KMS-11 (cell line): ENCODE measurements at regions not wholly inside any gene's neighbourhood (a gene's known extent, or its start where the extent isn't known, plus 50 kb on each side); places are given as distances from the start of the nearest gene placed in this dataset.

ENCODE experiments used
- H2AFZ ChIP-seq: fragments of 200-600 bp; sonication (generic); 2 replicates; pipeline ENCODE4 v1.6.1; 2016; ENCODE audit warnings: antibody characterized with exemption, mixed run types, low read depth
- H3K27ac ChIP-seq: fragments of 200-600 bp; sonication (generic); 2 replicates; pipeline ENCODE4 v1.6.1; 2016; ENCODE audit warnings: mild to moderate bottlenecking, mixed run types
- H3K27me3 ChIP-seq: fragments of 200-600 bp; sonication (generic); 2 replicates; pipeline ENCODE4 v1.6.1; 2017; ENCODE audit warnings: mild to moderate bottlenecking, low read depth, mixed run types, moderate library complexity; ENCODE audit not compliant: insufficient read depth
- H3K36me3 ChIP-seq: fragments of 200-600 bp; sonication (generic); 2 replicates; pipeline ENCODE4 v1.6.1; 2017; ENCODE audit warnings: mild to moderate bottlenecking, mixed run types; ENCODE audit not compliant: insufficient read depth
- H3K4me1 ChIP-seq: fragments of 200-600 bp; sonication (generic); 2 replicates; pipeline ENCODE4 v1.6.1; 2016; ENCODE audit warnings: mild to moderate bottlenecking, low read depth, mixed run types; ENCODE audit not compliant: poor library complexity, severe bottlenecking
- H3K4me2 ChIP-seq: fragments of 200-600 bp; sonication (generic); 2 replicates; pipeline ENCODE4 v1.7.0; 2016; ENCODE audit warnings: mild to moderate bottlenecking, mixed run types
- H3K4me3 ChIP-seq: fragments of 200-600 bp; sonication (generic); IDR thresholded peaks from 2 replicates; pipeline ENCODE4 v1.6.1; 2017; ENCODE audit warnings: low read depth, low read length, mixed read lengths; ENCODE audit not compliant: insufficient read depth
- H3K79me2 ChIP-seq: fragments of 200-600 bp; sonication (generic); 2 replicates; pipeline ENCODE4 v1.6.1; 2016; ENCODE audit warnings: low read depth, mixed run types; ENCODE audit not compliant: insufficient read depth
- H3K9ac ChIP-seq: fragments of 200-600 bp; sonication (generic); 2 replicates; pipeline ENCODE4 v1.6.1; 2016; ENCODE audit warnings: mild to moderate bottlenecking, mixed run types
- H4K20me1 ChIP-seq: fragments of 200-600 bp; sonication (generic); 2 replicates; pipeline ENCODE4 v1.6.1; 2016; ENCODE audit warnings: mild to moderate bottlenecking, mixed run types; ENCODE audit not compliant: insufficient read depth
- TF ChIP-seq, protein P1 (sequence below): fragments of 200-600 bp; sonication (generic); conservative IDR thresholded peaks from 2 replicates; pipeline ENCODE4 v1.6.1; 2017; ENCODE audit warnings: low read depth, mild to moderate bottlenecking, antibody characterized with exemption, low read length, moderate library complexity, mixed read lengths

DNA sequence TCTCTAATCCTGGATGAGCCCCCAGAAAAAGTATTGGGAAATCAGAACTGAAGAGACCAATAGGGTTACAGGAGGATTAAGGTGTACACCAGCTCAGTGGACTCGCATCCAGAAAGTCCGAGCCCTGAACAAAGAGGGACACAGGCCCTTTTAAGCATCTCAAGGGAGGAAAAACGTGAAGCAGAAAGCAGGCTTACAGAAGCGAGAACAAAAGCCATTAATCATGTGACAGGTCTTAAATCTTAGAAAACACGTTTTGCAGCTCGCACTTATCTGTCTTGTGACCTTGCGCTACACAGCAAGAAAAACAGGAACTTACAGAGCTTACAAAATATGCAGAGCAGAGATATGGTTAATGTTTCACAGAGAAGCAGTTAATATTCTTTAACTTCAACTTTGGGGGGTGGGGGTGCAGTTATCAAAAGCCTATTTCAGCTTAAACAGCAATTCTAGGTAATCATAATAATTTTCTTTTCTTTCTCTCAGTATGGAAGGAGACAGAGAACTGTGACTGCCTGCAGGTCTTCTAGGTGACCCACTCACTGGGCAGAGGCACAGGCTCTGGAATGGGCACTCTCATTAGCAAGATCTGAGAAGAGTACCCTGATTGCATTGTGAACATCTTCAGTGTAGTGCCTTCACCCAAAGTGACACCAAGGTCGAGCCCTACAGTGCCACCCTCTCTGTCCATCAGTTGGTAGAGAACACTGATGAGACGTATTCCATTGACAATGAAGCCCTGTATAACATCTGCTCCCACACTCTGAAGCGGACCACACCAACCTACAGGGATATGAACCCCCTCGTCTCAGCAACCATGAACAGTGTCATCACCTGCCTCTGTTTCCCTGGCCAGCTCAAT, 65.0 kb upstream of the MOCS1 start:
- Histone ChIP-seq H3K4me1 (no peaks in the 10 kb centered on the region), H3K36me3 (no peaks in the 10 kb centered on the region), H2AFZ (no peak overlapping the region), H3K9ac (no peak overlapping the region), H4K20me1 (no peaks in the 10 kb centered on the region), H3K27me3 (no peaks in the 10 kb centered on the region), H3K27ac (no peak overlapping the region), H3K4me3 (no peak overlapping the region), H3K4me2 (no peak overlapping the region), H3K79me2 (no peaks in the 10 kb centered on the region)
- TF ChIP-seq, protein P1, sequence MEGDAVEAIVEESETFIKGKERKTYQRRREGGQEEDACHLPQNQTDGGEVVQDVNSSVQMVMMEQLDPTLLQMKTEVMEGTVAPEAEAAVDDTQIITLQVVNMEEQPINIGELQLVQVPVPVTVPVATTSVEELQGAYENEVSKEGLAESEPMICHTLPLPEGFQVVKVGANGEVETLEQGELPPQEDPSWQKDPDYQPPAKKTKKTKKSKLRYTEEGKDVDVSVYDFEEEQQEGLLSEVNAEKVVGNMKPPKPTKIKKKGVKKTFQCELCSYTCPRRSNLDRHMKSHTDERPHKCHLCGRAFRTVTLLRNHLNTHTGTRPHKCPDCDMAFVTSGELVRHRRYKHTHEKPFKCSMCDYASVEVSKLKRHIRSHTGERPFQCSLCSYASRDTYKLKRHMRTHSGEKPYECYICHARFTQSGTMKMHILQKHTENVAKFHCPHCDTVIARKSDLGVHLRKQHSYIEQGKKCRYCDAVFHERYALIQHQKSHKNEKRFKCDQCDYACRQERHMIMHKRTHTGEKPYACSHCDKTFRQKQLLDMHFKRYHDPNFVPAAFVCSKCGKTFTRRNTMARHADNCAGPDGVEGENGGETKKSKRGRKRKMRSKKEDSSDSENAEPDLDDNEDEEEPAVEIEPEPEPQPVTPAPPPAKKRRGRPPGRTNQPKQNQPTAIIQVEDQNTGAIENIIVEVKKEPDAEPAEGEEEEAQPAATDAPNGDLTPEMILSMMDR, result no peak

DNA sequence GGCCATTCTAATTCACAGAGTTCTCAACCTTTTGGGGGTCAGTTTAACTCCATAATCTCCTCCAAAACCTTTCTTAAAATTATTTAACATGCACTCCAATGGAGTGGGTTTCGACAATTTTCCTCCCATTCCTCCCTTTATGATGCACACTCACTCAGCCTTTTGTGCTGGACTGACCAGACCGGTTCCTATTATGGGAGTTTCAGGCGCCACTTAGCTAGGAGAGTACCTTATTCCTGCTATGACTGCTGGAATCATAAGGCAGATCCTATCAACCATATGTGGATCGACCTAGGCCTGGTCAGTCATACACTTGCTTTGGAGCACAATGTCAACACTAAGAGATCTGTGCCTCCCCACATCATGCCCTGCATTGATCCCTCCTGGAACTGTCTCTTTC, 63.9 kb upstream of the MOCS1 start:
- Histone ChIP-seq H3K4me3 (no peak overlapping the region), H3K4me1 (no peaks in the 10 kb centered on the region), H3K9ac (no peak overlapping the region), H3K36me3 (no peaks in the 10 kb centered on the region), H3K4me2 (no peak overlapping the region), H3K79me2 (no peaks in the 10 kb centered on the region), H3K27me3 (no peaks in the 10 kb centered on the region), H2AFZ (no peak overlapping the region), H3K27ac (no peak overlapping the region), H4K20me1 (no peaks in the 10 kb centered on the region)
- TF ChIP-seq, protein P1, result no peak

DNA sequence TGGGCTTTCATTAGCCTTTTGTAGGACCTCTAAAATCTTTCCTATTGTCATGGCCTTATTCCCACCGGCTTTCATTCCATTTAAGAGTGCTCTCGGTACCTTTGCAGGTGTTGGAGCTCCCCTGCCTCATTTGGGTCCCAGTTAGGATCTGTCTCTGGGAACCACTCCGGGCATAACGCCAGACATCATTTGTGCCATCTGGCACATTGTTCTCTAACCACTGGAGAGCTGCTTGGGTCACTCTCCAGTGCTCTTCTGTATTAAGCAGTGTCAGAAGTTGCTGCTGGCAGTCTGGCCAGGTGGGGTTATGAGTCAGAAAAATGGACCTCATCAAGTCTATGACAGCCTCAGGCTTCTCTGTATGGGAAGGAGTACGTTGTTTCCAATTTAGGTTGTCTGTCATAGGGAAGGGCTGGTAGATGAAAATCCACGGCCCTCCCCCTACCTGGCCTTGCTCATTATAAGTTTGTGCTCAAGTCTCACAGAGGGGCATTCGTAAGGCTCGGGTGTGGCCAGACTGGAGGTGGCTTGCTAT, 62.9 kb upstream of the MOCS1 start:
- TF ChIP-seq, protein P1, result no peak
- no peaks in the 10 kb centered on the region for H4K20me1 ChIP-seq
- H3K27me3 ChIP-seq, result no peaks in the 10 kb centered on the region
- no peak overlapping the region for H3K4me2 ChIP-seq
- H3K4me1 ChIP-seq, result no peaks in the 10 kb centered on the region
- no peak overlapping the region for H3K27ac ChIP-seq
- no peak overlapping the region for H3K4me3 ChIP-seq
- H2AFZ ChIP-seq, result no peak overlapping the region
- H3K36me3 ChIP-seq, result no peaks in the 10 kb centered on the region
- H3K79me2 ChIP-seq, result no peaks in the 10 kb centered on the region
- no peak overlapping the region for H3K9ac ChIP-seq

DNA sequence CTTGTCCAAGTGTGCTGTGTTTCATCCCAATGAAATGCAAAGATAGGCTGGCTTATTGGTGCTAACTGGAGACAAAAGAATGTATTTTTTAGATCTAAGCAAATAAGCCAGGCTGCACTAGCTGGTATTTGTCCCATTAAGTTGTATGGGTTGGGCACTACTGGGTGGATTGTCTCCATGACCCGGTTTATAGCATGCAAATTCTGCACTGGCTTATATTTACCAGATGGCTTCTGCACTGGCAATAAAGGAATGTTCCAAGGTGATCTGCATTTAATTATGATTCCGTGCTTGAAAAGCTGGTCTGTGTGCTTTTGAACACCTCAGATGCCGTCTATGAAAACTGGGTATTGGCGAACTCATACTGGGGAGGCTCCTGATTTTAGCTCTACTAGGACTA, 61.4 kb upstream of the MOCS1 start:
- Histone ChIP-seq H3K79me2 (no peaks in the 10 kb centered on the region), H3K27ac (no peak overlapping the region), H3K36me3 (no peaks in the 10 kb centered on the region), H3K4me1 (no peaks in the 10 kb centered on the region), H4K20me1 (no peaks in the 10 kb centered on the region), H3K9ac (no peak overlapping the region), H3K4me3 (no peak overlapping the region), H3K4me2 (no peak overlapping the region), H3K27me3 (no peaks in the 10 kb centered on the region), H2AFZ (no peak overlapping the region)
- TF ChIP-seq, protein P1, result no peak
